ENCODE measurements at regions not wholly inside any gene's neighbourhood (a gene's known extent, or its start where the extent isn't known, plus 50 kb on each side); places are given as distances from the start of the nearest gene placed in this dataset.

DNA sequence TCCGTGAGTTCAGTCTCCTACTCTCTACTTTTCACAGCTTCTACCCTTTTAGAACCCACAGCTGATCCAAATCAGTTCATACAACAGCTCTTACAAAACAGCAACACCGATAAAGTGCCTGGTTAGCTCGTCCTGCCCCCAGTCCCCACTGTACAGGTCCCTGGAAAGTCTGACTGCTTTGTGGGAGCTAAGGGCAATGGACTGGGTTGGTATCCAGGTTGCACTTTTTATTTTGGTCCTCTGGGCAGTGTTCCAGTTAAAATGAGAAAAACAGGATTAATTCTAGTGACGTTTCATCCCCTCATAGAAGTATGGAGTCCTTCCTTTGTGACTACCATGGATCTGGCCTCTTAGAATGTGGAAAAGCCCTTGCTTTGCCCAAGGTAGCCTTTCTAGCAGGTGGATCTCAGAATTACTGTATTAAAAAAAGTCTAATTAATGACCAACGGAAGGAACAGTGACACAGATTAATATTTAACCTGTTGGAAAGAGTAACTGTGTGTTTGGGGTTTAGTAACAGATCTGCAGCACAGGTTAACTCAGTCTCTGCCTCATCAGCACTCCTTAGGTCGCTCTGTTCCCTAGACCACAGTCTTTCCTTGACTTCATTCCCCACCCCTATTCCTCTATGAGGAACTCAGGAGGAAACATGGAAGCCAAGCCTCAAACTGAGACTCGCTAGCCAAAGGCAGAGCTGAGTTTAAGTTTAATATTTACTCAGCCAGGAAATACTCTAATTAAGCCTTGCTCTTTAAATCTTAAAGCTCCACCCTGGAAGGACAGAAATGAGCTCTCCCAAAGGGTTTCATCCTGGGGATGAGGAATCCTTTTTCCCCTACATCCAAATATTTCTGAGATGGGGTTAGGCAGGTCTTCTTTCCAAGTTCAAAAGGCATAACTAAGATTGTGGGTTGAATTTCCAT lies 52.8 kb upstream of the ITGA6 start:
- DNase-seq (ENCODE audit: low read depth, low spot score): no peak
- intact Hi-C loops (cut with micrococcal nuclease): no loop called here

More for the DNA sequence above, 52.8 kb upstream of the ITGA6 start:
- no peak overlapping the region for H3K4me3 ChIP-seq (replicated peaks in 1 of 2; ENCODE audit: low read depth in 1 of 2, low read length in 2 of 2)
- peaks cover 0 to 11% of the 10 kb centered on the region in 2 experiments; a peak in 1 of 4 replicates for H3K9me3 ChIP-seq (ENCODE audit: control insufficient read depth in 1 of 2, insufficient read depth in 1 of 2, low read depth in 1 of 2, low read length in 2 of 2)
- ATAC-seq: no peak
- no peaks in the 10 kb centered on the region for H3K9me2 ChIP-seq (ENCODE audit: insufficient read depth)
- no peaks in the 10 kb centered on the region for H3K36me3 ChIP-seq (ENCODE audit: control insufficient read depth in 1 of 2, insufficient read depth in 2 of 2, low read length in 2 of 2)
- H3K27me3 ChIP-seq (ENCODE audit: insufficient read depth, low read length): no peaks in the 10 kb centered on the region
- H2AFZ ChIP-seq (ENCODE audit: low read depth, low read length, poor library complexity, severe bottlenecking): no peak overlapping the region
- ChIA-PET RAD21 (ENCODE audit: low non-redundant PET in 1 of 2, low total read pairs in 2 of 2, uncharacterized antibody in 2 of 2, unreplicated experiment in 2 of 2) (no interaction called here), POLR2A (interaction anchor here (1.0 kb wide), 1 partner anchor 10 kb away, joined by 3 read pairs; no protein-coding TSS in a partner anchor), CTCF (interaction anchor here (0.6 kb wide), 1 partner anchor 671 kb away, joined by 3 read pairs; no protein-coding TSS in a partner anchor)
- TF ChIP-seq CEBPB (IDR thresholded peaks at IDR 0.05; ENCODE audit: low read depth): no peak
- TF ChIP-seq ZBTB33 (IDR thresholded peaks at IDR 0.05; ENCODE audit: extremely low read depth, insufficient replicate concordance, low read length): no peak
- no peak for TF ChIP-seq REST (IDR thresholded peaks at IDR 0.05; ENCODE audit: low read depth)
- no peak for TF ChIP-seq SIN3A (IDR thresholded peaks at IDR 0.05; ENCODE audit: low read depth)
- no peak for TF ChIP-seq ZFX (IDR thresholded peaks at IDR 0.05)
- H3K4me2 ChIP-seq (ENCODE audit: low read length): no peak overlapping the region
- BruUV-seq (replicated peaks): no TSS peak
- H4K20me1 ChIP-seq (ENCODE audit: insufficient read depth): no peaks in the 10 kb centered on the region
- H3K27ac ChIP-seq (ENCODE audit: low read depth, low read length): no peak overlapping the region
- H3K79me2 ChIP-seq (ENCODE audit: insufficient read depth, low read length): no peaks in the 10 kb centered on the region
- no peak overlapping the region for H3K9ac ChIP-seq (ENCODE audit: low read length)
- H3K4me1 ChIP-seq (ENCODE audit: control insufficient read depth in 1 of 2, insufficient read depth in 2 of 2, low read length in 2 of 2): no peaks in the 10 kb centered on the region

Data from HCT116 (cell line).